HG03196 (cell line): ENCODE measurements at regions not wholly inside any gene's neighbourhood (a gene's known extent, or its start where the extent isn't known, plus 50 kb on each side); places are given as distances from the start of the nearest gene placed in this dataset.

Source experiments
- ATAC-seq: cut with Tn5 transposase; IDR thresholded peaks from one replicate; pipeline ENCODE4 v1.9.1; 2021; ENCODE audit not compliant: unreplicated experiment

DNA sequence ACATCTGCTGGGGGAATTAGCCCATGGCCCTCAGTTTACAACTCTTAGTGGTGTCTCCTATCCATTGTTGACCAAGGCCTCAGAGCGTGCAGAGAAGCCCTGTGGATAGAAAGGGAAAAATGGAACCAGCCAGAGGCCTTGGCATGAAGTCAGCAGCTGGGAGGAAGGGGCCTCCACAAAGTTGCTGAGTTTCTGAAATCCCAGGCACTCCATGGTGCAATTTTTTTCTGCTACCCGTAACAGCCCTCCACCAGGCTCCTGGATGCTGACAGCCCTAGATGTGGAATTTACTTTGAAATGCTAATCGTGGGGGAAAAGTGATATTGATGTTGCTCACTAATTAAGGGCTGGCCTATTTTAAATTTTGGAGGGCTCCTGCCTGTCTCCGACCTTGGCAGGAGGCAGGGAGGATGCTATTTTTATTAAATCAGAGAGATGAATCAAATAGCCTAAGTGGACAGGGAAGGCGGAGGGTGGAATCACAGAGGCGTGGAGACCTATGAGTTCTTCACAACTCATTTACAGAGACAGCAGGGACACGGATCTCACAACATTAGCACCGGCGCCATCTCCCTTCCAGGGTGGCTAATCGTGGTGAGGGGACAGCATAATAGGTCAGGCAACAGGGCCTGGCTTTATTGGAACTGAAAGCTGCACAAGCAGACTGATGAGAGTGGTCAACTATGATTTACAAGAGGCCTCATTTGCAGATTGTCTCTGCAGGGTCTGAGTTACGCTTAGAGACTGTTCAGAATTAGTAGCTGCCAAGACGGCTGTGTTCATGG, 99.8 kb upstream of the WSCD2 start:
- no peak for ATAC-seq

DNA sequence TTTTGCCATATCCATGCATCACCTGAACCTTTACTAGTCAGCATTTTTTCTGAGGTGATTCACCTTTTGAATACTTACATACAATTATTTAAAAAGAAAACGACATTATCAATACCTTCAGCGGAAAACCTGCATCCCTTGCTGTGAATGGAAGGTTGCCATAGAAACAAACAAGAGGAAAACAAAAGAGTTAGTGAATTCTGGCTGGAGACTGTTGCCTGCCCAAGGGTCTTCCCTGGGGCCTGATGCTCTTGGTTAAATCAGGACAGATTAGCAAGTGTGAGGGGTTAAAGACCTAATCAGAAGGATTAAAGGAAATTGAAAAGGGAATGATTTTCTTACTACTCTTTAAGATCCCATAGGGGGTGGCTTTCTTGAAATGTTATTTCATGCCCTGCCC, 96.0 kb upstream of the WSCD2 start:
- no peak for ATAC-seq

DNA sequence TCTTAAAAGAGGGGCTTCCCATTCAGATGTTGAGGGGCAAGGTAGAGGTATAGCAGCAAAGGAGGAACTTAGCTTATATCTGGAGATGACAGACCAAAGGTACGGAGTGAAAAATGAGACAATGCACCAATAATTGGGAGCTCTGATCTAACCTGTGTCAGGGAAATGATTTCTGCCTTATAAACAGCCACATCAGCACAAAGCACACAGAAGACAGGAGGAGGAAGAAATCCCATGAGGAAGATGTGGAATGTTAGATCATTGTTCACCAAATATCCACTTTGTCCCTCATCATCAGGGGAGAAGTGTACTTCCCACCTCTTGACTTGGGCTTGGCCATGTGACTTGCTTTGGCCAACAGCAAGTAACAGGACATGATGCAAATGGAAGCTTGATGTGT, 93.7 kb upstream of the WSCD2 start:
- ATAC-seq: no peak

DNA sequence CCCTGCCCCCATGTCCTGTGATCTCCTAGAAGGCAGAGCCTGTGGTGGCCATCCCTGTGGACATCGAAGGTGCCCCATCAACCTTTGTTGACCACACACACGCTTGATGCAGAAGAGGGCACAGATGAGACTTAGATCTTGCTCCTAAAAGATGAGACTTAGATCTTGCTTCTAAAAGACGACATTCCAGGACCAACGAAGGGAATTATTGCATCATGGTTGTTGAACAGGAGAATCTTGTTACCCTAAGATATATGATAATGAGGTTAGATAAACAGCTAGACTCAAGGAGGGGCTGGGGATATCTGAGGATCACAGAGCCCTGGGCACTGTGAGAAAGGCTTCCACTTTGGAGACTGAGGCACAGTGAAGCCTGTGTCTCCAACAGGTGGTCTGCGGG, 91.1 kb upstream of the WSCD2 start:
- ATAC-seq: no peak

DNA sequence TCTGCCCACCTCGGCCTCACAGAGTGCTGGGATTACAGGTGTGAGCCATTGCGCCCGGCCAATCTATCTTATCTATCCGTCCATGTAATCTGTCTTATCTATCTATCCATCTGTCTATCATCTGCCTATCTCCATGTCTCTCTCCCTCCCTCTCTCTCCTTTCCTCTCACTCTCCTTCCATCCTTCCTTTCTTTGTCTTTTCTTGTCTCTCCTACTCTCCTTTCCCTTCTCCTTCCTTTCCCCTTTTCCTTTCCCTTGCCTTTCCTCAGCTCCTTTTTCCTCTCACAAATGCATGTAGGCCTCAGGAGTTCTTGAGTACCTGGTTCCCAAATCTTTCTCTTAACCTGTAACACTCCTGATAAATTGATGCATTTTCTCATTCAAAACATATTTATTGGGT, 89.3 kb upstream of the WSCD2 start:
- ATAC-seq: no peak

DNA sequence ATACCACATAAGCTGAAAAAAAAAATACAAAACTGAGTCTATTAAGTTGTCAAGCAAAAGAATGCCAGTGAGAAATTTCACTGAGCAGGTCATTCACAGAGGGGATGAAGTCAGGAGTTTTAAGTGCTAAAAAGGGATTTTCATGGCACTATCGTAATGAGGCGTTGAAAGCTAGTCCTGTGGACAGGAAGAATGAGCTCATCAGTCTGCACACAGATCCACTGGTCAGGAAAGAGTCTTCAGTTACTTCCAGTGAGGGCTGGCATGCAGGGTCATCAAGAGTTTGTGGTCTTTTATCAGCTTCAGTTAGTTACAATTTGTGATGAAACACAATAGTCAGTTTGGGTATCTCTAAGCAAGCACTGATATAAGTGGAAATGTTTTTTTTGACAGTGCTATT, 88.1 kb upstream of the WSCD2 start:
- ATAC-seq: no peak

DNA sequence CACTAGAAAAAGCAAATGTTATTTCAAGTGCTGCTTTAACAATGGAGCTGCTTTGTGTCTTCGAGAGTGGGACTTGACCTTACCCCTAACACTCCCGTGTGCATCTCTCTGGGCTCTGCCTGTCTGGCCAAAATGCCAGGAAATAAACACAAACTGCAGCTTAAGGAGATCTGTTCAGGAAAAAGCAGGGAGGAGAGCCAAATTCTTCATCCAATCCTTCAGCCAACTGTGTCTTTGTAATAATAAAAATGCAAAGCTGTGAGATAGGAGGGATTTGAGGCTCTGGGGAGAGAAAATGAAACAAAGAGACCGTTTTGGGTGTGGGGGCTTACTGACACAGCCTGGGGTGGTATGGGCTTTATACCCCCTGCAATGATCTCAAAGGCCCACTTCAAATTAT, 85.8 kb upstream of the WSCD2 start:
- ATAC-seq: no peak

DNA sequence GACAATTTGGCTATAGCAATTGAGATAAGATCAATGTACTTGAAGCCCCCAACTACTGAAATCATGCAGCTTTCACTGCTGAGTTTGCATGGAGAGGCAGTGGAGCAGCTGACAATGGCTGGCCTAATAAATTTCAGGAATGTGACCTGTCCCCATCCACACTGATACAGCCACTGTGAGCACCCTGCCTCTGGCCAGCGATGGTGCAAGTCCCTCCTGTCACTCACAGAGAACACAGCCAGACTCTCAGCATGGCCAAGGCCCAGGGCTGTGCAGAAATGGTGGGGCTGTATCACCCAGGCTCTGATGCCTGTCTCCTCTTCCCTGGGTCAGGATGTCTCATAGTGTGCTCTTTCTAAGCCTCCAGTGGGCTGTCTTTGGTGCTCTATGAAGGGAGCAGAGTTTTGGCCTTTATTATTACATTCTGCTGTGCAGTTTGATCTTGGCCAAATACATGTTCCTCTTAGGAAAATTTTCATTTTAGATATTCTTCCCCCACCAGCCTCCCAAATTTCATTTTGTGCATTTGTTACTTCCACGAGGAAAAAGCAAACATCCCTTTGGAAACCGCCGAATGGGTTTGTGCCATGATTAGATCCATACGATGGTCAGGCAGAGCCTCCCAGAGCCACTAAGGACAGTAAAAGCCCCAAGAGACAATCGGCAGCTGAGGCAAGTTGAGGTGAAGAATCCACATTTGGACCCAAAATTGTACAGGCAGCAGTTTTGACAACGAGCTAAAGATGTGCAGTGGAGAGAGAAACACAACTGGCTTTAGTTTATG, 85.1 kb upstream of the WSCD2 start:
- no peak for ATAC-seq

DNA sequence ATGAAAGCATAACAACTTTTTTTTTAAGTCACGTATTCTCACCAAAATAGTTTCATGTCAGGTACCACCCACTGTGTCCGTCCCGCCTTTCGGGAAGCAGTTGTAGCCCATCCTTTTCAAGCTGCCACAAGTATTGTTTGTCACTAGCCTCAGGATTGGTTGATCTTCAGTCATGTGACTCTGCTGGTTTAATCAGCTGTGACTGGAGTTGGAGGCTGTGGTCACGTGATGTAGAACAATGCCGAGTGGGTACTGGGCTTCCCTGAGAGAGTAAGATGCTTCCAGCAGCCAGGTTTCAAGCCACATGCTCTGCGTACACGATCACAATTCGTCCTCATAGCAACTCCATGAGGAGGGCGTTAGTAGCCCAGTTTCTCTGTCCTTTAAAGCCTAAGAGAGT, 83.0 kb upstream of the WSCD2 start:
- ATAC-seq: no peak

DNA sequence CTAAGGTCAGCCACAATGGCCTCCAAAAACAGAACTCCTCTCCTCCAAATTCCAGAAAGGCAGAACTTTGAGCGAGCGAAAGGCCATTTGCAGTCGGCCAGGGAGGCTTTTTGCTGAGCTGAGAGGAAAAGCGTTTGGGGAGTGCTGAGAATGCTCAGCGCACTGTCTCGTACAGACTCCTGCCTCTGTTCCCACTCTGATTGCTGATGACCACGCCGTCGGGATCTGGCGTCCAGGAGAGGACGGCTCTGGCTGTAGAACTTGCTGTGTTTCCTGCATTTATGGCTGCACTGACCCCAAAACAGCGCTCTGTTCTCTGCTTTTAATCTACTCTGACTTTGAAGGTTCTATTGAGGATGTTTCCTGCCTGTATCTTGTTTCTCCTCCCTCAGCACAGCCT, 82.4 kb upstream of the WSCD2 start:
- ATAC-seq: no peak

DNA sequence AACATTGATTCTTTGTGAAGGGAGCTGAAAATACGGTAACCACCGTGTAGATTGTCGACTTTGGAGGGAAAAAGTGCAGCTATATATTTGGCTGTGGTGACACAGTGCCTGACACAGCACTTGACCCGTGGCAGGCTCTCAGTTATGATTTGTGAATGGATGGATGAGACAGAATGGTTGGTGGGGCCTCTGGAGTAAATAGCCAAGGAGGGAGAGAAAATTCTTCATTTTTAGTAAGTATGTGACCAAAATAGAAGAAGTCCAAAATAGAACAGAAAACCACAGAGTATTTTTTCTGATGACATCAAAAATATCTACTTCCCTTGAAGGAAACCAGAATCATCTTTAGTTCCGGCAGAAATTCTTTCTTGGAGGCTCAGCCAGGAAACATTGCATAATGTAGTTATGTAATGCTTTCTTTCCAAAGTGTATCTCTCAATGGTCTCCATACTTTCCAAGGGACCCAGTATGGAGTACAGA, 82.0 kb upstream of the WSCD2 start:
- ATAC-seq: no peak

DNA sequence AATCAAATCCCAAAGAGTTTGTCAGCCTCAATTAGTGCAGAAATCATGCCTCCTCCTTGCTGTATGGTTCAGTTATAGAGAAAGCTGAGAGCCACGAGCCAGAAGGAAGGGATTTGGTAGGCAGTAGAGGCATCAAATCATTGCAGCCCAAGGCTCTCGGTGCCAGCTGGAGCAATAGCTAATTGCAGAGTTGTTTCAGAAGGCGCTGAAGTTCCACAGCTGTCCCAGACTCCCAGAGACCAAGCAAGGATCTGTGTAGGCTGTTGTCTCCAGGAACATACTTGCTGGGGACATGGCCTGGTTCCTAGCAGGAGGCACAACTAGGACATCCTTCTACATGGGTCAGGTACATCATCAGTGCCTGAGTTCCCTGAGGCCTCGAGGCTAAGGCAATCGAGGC, 80.4 kb upstream of the WSCD2 start:
- no peak for ATAC-seq

DNA sequence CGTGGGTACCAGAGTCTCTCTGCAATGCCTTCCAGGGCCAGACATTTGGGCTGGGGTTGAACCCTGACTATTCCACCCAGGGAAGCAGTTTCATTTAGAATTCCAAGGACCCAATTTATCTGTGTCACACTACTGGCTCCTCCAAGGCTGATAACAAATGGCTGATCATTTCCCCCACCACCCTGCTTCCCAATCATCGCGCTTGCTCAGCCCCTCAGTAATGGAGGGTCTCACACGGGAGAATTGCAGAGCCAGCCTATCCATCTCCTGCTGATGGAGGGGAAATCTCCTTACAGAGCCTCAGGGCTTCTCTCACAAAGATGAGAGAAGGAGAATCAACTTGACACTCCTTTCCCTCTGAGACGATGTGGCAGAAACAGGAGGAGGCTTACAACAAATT, 78.4 kb upstream of the WSCD2 start:
- no peak for ATAC-seq

DNA sequence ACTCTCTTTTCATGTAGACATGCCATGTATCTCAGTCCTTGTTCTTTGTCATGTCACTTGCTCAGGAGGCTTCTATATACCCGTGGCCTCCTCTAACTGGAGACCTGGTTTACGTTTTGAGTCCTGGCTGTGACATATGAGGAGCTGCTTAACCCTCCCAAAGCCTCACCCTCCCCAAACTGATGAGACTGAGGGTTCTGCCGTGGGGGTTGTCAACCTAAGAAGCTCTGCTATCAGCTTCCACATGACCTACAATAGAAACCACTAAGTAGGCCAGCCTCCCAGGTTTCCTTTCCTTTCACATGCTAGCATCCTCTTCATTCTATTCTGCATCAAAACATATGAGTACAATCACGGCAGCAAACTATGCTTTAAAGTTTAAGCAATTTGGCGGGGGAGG, 76.8 kb upstream of the WSCD2 start:
- no peak for ATAC-seq

DNA sequence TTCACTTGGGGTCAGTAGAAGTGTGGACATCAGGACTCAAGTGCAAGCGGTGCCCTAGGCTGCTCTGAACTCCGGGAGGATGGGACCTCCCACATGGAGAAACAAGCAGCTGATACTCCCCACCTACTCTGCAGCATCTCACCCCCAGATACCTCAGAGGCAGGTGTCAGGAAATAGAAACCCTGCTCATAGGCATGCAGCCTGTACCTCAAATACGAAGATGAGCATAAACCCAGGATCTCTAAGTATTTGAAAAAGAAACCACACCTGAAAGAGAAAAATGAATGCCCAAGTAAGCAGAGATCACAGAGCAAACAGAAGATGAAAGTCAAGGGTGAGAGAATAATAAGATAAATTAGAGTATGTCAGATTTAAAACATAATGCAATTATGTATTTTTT, 75.6 kb upstream of the WSCD2 start:
- ATAC-seq: no peak

DNA sequence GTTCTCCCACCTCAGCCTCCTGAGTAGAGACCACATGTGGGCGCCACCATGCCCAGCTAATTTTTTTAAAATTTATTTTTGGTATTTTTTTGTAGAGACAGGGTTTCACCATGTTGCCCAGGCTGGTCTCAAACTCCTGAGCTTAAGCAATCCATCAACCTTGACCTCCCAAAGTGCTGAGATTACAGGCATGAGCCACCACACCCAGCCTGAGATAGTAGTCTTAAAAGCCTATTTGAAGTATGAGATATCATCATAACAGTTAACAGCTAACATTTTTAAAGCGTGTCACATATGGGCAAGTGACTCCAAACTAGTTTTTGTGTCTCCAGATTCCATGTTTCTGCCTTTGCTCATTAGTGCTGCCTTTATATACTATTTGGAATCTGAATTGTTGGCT, 74.6 kb upstream of the WSCD2 start:
- ATAC-seq: no peak

DNA sequence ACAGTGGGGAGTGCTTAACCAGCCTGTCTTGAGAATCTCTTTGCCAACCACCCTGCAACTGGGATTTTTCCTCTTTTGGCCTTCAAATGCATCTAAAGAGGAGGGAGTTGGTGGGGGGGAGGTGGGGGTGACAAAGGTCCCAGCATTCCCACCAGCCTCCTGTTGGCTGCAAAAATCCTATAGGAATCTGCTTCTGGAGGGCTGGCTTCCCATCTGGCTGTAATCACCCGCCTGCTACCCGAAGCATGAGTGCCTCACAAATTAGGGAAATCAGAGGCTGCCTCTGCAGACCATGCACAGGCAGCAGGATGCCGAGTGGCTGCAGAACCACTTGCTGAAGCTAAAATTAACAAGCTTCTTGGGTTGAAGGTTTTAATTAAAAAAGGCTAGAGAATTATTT, 73.9 kb upstream of the WSCD2 start:
- ATAC-seq: no peak

DNA sequence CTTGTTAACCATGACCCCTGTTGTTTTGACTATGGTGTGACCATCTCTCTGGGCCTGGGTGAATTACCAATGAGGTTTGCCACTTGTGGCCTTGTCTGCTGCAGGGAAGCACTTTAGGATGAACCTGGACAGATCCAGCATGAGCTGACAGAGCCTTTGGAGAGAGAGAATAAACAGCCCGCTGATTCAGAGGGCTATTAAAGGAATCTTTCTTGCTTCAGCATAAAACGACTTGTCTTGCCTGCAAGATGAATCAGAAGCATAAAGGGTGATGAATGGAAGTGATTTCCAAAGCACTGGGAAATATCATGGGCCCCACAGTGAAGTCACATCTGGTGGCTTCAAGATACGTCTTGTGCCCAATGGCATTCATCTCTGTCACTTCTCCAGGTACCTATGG, 69.0 kb upstream of the WSCD2 start:
- no peak for ATAC-seq

DNA sequence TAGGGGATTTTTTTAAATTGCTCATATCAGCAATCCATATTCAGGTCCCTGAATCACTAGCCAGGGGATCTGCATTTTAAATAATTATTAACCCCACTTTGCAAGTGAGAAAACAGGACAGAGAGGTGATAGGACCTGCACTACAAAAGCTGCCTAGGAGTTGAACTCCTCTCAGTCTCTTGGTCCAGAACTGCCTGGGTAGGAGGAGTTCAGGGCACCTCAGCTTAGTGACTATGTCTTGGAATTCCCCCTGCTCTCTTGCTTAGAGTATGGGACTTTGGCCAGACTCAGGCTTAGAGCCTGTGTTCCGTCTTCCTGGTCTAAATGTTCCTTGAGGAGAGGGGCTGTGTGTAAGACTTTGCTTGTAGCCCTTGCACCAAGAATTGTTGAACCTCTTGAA, 68.2 kb upstream of the WSCD2 start:
- no peak for ATAC-seq

DNA sequence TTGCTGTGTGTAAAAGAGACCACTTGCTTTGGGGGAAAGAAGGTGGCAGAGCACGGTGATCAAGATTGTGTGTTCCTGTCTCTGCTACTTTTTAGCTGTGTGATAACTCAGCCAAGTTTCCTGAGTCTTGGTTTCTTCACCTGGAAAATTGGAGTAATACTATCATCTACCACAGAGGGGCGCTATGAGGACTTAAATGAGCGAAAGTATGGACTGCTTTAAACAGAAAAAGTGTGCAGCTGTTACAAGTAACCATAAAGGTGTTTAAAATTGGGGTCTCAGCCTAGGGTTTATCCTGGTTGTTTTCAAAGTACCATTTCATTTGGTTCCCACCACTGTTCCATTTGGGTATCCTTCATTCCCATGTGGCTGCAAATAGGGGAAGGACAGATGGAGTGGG, 65.9 kb upstream of the WSCD2 start:
- no peak for ATAC-seq

DNA sequence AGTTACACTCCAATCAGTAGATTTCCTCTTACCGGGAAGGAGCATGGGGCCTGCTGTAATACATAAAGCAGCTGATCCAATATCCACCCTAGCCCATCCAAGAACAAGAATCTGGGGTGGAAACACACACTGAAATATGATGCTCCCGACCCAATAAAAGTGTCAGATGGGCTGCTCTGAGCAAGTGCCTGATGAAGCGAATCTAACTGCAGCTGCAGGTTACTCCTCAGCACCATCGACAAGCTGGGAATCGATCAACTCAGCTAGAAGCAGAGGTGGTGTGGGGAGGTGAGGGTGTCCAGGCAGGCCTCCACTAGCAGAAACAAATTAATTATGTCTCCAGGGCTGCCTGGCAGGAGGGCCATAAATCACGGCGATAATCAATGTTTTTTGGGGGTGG, 64.0 kb upstream of the WSCD2 start:
- no peak for ATAC-seq
